ENCODE measurements at regions not wholly inside any gene's neighbourhood (a gene's known extent, or its start where the extent isn't known, plus 50 kb on each side); places are given as distances from the start of the nearest gene placed in this dataset.

DNA sequence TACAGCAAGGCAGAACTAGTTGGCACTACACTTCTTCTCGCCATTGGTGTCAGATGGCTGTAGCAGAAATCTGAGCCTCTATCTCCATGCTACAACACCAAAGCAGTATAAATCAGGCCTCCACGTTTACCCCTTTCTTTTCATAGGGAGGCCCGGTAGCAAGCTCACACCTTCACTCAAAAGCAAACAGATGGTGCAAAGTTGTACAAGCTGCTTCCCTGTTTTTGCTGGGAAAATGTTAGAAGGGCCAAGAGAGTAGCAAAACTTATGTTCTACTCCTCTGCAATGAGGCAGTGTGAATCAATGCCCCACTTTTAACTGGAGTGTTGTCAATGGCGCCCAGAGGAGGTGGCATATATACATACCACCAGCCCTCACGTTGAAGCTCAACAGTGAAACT is 369.6 kb upstream of the NRXN1 start:
- WGBS (ENCODE audit: insufficient coverage) = 89% methylated on average over 1 of the region's 5 CpGs
- Histone ChIP-seq H3K27ac (ENCODE audit: low read depth, low read length) (no peak overlapping the region), H3K36me3 (ENCODE audit: control insufficient read depth, insufficient read depth, low read length) (no peaks in the 10 kb centered on the region), H3K9me3 (ENCODE audit: control insufficient read depth, insufficient read depth, low read length) (no peaks in the 10 kb centered on the region), H3K4me3 (ENCODE audit: low read depth, low read length) (no peak overlapping the region), H3K27me3 (ENCODE audit: control insufficient read depth, insufficient read depth, low read length) (no peaks in the 10 kb centered on the region), H3K4me1 (ENCODE audit: control insufficient read depth, insufficient read depth, low read length) (no peaks in the 10 kb centered on the region)
- peak in 1 of 6 donors; percentile 63 for DNase-seq (ENCODE audit: low read depth in 4 of 6, low spot score in 6 of 6)

GRCh38 chr2:51387235-51387634 is 355.3 kb upstream of the NRXN1 start:
- Histone ChIP-seq H3K27ac (ENCODE audit: low read depth, low read length) (no peak overlapping the region), H3K4me1 (ENCODE audit: control insufficient read depth, insufficient read depth, low read length) (no peaks in the 10 kb centered on the region), H3K9me3 (ENCODE audit: control insufficient read depth, insufficient read depth, low read length) (no peaks in the 10 kb centered on the region), H3K27me3 (ENCODE audit: control insufficient read depth, insufficient read depth, low read length) (no peaks in the 10 kb centered on the region), H3K4me3 (ENCODE audit: low read depth, low read length) (no peak overlapping the region), H3K36me3 (ENCODE audit: control insufficient read depth, insufficient read depth, low read length) (no peaks in the 10 kb centered on the region)
- DNase-seq (ENCODE audit: low read depth in 4 of 6, low spot score in 6 of 6) = no peak

DNA sequence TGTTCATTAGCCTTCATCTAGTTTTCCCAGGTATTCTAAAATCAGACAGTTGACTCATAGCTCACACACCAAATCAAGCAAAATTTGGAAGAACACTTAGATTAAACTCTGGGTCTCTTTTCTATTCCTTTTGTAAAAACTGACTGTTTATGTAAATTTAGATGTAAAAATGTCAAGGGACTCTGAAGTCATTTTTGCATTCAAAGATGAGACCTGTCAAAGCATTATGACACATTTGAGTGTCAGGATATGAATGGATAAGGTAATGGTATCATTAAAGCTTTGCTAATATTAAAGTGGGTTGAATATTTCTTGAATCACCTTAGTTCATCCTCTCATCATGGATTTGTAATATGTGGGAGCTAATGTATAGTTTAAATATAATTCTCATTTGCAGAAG is 348.1 kb upstream of the NRXN1 start:
- no peaks in the 10 kb centered on the region for H3K27me3 ChIP-seq (ENCODE audit: control insufficient read depth, insufficient read depth, low read length)
- H3K4me1 ChIP-seq (ENCODE audit: control insufficient read depth, insufficient read depth, low read length) = no peaks in the 10 kb centered on the region
- no peak overlapping the region for H3K27ac ChIP-seq (ENCODE audit: low read depth, low read length)
- no peaks in the 10 kb centered on the region for H3K36me3 ChIP-seq (ENCODE audit: control insufficient read depth, insufficient read depth, low read length)
- no peak for DNase-seq (ENCODE audit: low read depth in 4 of 6, low spot score in 6 of 6)
- peaks cover 1% of the 10 kb centered on the region for H3K9me3 ChIP-seq (ENCODE audit: control insufficient read depth, insufficient read depth, low read length)
- no peak overlapping the region for H3K4me3 ChIP-seq (ENCODE audit: low read depth, low read length)

GRCh38 chr2:51368250-51368649 is 336.3 kb upstream of the NRXN1 start:
- Histone ChIP-seq H3K9me3 (ENCODE audit: control insufficient read depth, insufficient read depth, low read length) (no peaks in the 10 kb centered on the region), H3K27me3 (ENCODE audit: control insufficient read depth, insufficient read depth, low read length) (no peaks in the 10 kb centered on the region), H3K4me1 (ENCODE audit: control insufficient read depth, insufficient read depth, low read length) (no peaks in the 10 kb centered on the region), H3K27ac (ENCODE audit: low read depth, low read length) (no peak overlapping the region), H3K36me3 (ENCODE audit: control insufficient read depth, insufficient read depth, low read length) (no peaks in the 10 kb centered on the region), H3K4me3 (ENCODE audit: low read depth, low read length) (no peak overlapping the region)
- WGBS (ENCODE audit: insufficient coverage) = no CpG with 5 or more reads among the region's 4 CpGs
- no peak for DNase-seq (ENCODE audit: low read depth in 4 of 6, low spot score in 6 of 6)

- H3K4me3 ChIP-seq (ENCODE audit: low read depth, low read length) = no peak overlapping the region
- no peaks in the 10 kb centered on the region for H3K4me1 ChIP-seq (ENCODE audit: control insufficient read depth, insufficient read depth, low read length)
- no peak for DNase-seq (ENCODE audit: low read depth in 4 of 6, low spot score in 6 of 6)
- no peak overlapping the region for H3K27ac ChIP-seq (ENCODE audit: low read depth, low read length)
- WGBS (ENCODE audit: insufficient coverage) = no CpG with 5 or more reads among the region's 1 CpG
- H3K9me3 ChIP-seq (ENCODE audit: control insufficient read depth, insufficient read depth, low read length) = no peaks in the 10 kb centered on the region
- H3K27me3 ChIP-seq (ENCODE audit: control insufficient read depth, insufficient read depth, low read length) = no peaks in the 10 kb centered on the region
- no peaks in the 10 kb centered on the region for H3K36me3 ChIP-seq (ENCODE audit: control insufficient read depth, insufficient read depth, low read length)
Observed at GRCh38 chr2:51350100-51350499, 318.2 kb upstream of the NRXN1 start.

DNA sequence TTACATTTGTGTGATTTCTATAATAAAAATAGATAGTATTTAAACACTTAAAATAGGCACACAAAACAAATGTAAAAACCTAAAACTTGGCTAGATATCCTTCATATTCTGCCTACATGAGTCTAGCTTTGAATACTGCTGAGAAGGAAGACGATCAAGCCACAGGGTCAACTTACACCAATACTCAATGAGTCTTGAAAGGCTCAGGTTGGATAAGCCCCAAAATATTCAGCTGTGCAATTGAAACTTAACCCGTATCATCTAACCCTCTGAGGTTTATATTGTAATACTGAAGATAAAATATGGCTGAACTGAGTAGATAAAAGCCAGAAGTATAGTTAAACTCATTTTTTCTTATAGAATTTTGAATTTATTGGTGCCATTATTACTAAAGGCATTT is 313.0 kb upstream of the NRXN1 start:
- Histone ChIP-seq H3K9me3 (ENCODE audit: control insufficient read depth, insufficient read depth, low read length) (no peaks in the 10 kb centered on the region), H3K4me3 (ENCODE audit: low read depth, low read length) (no peak overlapping the region), H3K36me3 (ENCODE audit: control insufficient read depth, insufficient read depth, low read length) (no peaks in the 10 kb centered on the region), H3K27me3 (ENCODE audit: control insufficient read depth, insufficient read depth, low read length) (no peaks in the 10 kb centered on the region), H3K4me1 (ENCODE audit: control insufficient read depth, insufficient read depth, low read length) (no peaks in the 10 kb centered on the region), H3K27ac (ENCODE audit: low read depth, low read length) (no peak overlapping the region)
- no peak for DNase-seq (ENCODE audit: low read depth in 4 of 6, low spot score in 6 of 6)
- WGBS (ENCODE audit: insufficient coverage) = 67% methylated on average over 1 of the region's 2 CpGs

GRCh38 chr2:51335087-51336058 is 303.4 kb upstream of the NRXN1 start:
- peak in 1 of 6 donors; percentile 2 for DNase-seq (ENCODE audit: low read depth in 4 of 6, low spot score in 6 of 6)

GRCh38 chr2:51329512-51329911 is 297.6 kb upstream of the NRXN1 start:
- Histone ChIP-seq H3K36me3 (ENCODE audit: control insufficient read depth, insufficient read depth, low read length) (no peaks in the 10 kb centered on the region), H3K4me3 (ENCODE audit: low read depth, low read length) (no peak overlapping the region), H3K27me3 (ENCODE audit: control insufficient read depth, insufficient read depth, low read length) (no peaks in the 10 kb centered on the region), H3K27ac (ENCODE audit: low read depth, low read length) (no peak overlapping the region), H3K9me3 (ENCODE audit: control insufficient read depth, insufficient read depth, low read length) (no peaks in the 10 kb centered on the region), H3K4me1 (ENCODE audit: control insufficient read depth, insufficient read depth, low read length) (no peaks in the 10 kb centered on the region)
- no CpG with 5 or more reads among the region's 1 CpG for WGBS (ENCODE audit: insufficient coverage)
- DNase-seq (ENCODE audit: low read depth in 4 of 6, low spot score in 6 of 6) = peak in 1 of 6 donors; percentile 29

More at GRCh38 chr2:51335087-51336058, 303.4 kb upstream of the NRXN1 start:
- Histone ChIP-seq H3K36me3 (ENCODE audit: control insufficient read depth, insufficient read depth, low read length) (no peaks in the 10 kb centered on the region), H3K4me1 (ENCODE audit: control insufficient read depth, insufficient read depth, low read length) (no peaks in the 10 kb centered on the region), H3K27ac (ENCODE audit: low read depth, low read length) (no peak overlapping the region), H3K4me3 (ENCODE audit: low read depth, low read length) (no peak overlapping the region), H3K27me3 (ENCODE audit: control insufficient read depth, insufficient read depth, low read length) (no peaks in the 10 kb centered on the region), H3K9me3 (ENCODE audit: control insufficient read depth, insufficient read depth, low read length) (no peaks in the 10 kb centered on the region)
- 71% methylated on average over 4 of the region's 7 CpGs for WGBS (ENCODE audit: insufficient coverage)

GRCh38 chr2:51324051-51324450 is 292.1 kb upstream of the NRXN1 start:
- no peaks in the 10 kb centered on the region for H3K4me1 ChIP-seq (ENCODE audit: control insufficient read depth, insufficient read depth, low read length)
- no peaks in the 10 kb centered on the region for H3K36me3 ChIP-seq (ENCODE audit: control insufficient read depth, insufficient read depth, low read length)
- no peaks in the 10 kb centered on the region for H3K27me3 ChIP-seq (ENCODE audit: control insufficient read depth, insufficient read depth, low read length)
- H3K4me3 ChIP-seq (ENCODE audit: low read depth, low read length) = no peak overlapping the region
- no peak overlapping the region for H3K27ac ChIP-seq (ENCODE audit: low read depth, low read length)
- WGBS (ENCODE audit: insufficient coverage) = no CpG with 5 or more reads among the region's 4 CpGs
- H3K9me3 ChIP-seq (ENCODE audit: control insufficient read depth, insufficient read depth, low read length) = no peaks in the 10 kb centered on the region
- DNase-seq (ENCODE audit: low read depth in 4 of 6, low spot score in 6 of 6) = peak in 1 of 6 donors; percentile 13

DNA sequence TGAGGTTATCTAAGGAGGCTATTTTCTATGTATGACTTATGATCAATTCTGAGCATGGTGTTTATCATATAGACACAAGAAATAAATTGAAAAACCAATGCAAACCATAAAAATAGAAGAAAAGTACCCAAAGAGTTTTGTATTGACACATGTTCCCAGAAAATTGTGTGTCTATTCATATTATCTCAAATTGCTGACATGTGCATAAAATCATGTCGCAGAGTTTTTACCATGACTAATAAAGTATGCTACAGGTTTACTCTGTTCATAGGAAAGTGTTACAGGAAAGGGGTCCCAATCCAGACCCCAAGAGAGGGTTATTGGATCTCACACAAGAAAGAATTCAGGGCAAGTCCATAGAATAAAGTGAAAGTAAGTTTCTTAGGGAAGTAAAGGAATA is 290.7 kb upstream of the NRXN1 start:
- no CpG with 5 or more reads among the region's 1 CpG for WGBS (ENCODE audit: insufficient coverage)

More for the DNA sequence above, 290.7 kb upstream of the NRXN1 start:
- no peaks in the 10 kb centered on the region for H3K36me3 ChIP-seq (ENCODE audit: control insufficient read depth, insufficient read depth, low read length)
- H3K4me3 ChIP-seq (ENCODE audit: low read depth, low read length) = no peak overlapping the region
- no peak overlapping the region for H3K27ac ChIP-seq (ENCODE audit: low read depth, low read length)
- no peaks in the 10 kb centered on the region for H3K4me1 ChIP-seq (ENCODE audit: control insufficient read depth, insufficient read depth, low read length)
- no peaks in the 10 kb centered on the region for H3K9me3 ChIP-seq (ENCODE audit: control insufficient read depth, insufficient read depth, low read length)
- no peak for DNase-seq (ENCODE audit: low read depth in 4 of 6, low spot score in 6 of 6)
- H3K27me3 ChIP-seq (ENCODE audit: control insufficient read depth, insufficient read depth, low read length) = no peaks in the 10 kb centered on the region
